NCI-H146 treated with DMSO at 0.1 percent for 48 hours (cell line): ENCODE measurements at regions not wholly inside any gene's neighbourhood (a gene's known extent, or its start where the extent isn't known, plus 50 kb on each side); places are given as distances from the start of the nearest gene placed in this dataset.
"Not testable (repeated sequence)": the region's sequence is repeated elsewhere in the genome, so short reads cannot be mapped to it uniquely, and the experiment has no call there.

Source experiments
- DNase-seq: peaks from one replicate; lab custom pipeline; 2025; ENCODE audit not compliant: unreplicated experiment; lab: John Stamatoyannopoulos, UW

DNA sequence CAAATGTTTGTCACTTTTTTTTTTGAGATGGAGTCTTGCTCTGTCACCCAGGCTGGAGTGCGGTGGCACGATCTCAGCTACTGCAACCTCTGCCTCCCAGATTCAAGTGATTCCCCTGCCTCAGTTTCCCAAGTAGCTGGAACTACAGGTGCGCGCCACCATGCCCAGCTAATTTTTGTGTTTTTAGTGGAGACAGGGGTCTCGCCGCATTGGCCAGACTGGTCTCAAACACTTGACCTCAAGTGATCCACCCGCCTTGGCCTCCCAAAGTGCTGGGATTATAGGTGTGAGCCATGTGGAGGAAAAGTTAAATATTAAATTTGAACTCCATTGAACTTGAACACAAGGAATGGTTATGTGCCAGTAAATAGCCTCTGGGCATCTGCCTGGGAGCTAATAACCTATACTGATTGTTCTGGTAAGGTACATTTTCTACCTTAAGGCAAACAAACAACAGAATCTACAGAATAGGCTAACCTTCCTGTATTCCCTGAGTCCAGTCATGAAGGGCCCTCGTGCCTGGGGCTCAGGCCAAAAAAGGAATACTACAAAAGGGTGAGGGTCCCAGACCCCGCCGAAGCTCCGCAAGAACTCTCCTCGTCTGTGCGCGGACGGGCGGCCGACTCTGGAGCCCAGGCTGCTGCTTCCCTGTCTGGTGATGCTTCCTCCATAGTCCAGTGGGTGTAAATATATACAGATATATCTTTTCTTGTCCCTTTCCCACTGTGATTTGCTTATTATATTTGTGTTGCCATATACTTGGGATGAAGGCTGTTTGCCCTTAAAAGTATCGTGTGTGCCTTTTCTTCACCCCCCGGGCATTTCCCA lies 74.0 kb upstream of the EIF5 start:
- DNase-seq = peak; percentile 15

GRCh38 chr14:103260629-103261124 lies 73.4 kb upstream of the EIF5 start:
- DNase-seq = no peak

GRCh38 chr14:103267226-103267910 lies 66.7 kb upstream of the EIF5 start:
- DNase-seq = no peak

- no peak for DNase-seq
Observed at GRCh38 chr14:103271189-103271588, 62.8 kb upstream of the EIF5 start.

- no peak for DNase-seq
Observed at GRCh38 chr14:103273145-103273744, 60.8 kb upstream of the EIF5 start.

- DNase-seq = no peak
Observed at GRCh38 chr14:103273745-103274615, 60.1 kb upstream of the EIF5 start.

GRCh38 chr14:103275000-103275399 lies 59.0 kb upstream of the EIF5 start:
- no peak for DNase-seq

- DNase-seq = no peak
Observed at GRCh38 chr14:103277931-103278330, 56.1 kb upstream of the EIF5 start.

DNA sequence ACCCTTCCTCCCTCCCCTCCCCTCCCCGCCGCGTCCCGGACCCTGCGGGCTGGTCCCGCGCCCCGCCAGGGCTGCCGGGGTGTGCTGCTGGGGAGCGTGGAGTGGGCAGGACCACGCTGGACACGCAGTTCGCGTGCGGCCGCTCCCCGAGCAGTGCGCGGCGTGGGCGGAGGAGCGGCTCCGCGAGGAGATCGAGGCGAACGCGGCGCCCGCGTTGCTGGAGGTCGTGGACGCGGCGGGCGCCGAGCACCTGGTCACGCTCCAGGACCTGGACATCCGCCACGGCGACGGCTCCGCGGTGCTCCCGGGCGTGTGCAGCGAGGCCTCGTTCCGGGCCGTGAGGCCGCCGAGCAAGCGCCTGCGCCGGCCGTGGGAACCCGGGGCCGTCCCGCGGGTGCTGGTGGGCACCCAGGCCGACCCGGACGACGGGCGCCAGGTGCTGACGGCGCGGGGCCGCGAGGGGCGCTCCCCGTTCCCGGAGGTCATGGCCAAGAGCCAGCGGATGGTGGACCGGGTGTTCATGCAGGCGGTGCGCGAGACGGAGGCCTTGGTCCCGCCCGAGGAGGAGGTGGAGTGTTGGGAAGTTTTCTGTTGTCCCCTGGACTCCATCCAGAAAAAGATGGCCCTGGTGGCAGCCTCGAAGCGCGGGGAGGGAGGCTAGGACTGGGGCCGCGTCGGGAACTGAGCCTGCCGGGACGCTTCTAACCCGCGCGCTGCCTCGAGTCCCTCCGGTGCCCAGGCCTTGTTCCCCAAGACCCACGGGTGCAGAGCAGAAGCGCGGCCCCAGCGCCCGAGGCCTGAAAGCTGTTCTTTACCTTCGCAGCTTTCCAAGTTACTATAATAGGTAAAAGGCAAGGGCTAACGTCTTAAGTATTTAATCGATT lies 54.7 kb upstream of the EIF5 start:
- DNase-seq = no peak

DNA sequence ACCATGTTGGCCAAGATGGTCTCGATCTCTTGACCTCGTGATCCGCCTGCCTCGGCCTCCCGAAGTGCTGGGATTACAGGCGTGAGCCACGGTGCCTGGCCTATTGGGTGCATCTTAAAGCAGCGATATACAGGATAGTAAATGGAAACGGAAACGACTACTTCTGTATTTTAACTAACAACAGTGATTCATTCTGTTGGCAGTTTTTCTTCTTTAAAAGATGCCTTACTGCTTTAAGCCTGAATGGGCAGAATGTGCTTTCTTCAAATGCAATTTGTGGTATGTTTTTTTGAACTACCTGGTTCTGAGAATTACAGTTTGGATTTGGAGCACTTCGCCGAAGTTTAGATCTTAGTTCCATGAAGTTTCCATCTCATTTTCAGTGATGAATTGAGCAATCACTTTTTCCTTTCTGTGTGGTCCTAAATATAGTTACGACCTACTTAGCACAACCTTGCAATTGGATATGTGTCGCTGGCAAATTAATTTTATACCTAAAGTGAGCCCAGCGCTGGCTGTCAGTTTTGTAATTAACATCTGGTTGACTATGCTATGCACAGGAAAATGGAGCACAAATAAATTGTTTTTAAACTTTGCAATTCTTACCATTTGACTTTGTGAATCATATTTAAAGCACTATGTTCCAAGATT lies 53.6 kb upstream of the EIF5 start:
- DNase-seq = no peak

GRCh38 chr14:103281496-103282231 lies 52.4 kb upstream of the EIF5 start:
- DNase-seq = no peak

DNA sequence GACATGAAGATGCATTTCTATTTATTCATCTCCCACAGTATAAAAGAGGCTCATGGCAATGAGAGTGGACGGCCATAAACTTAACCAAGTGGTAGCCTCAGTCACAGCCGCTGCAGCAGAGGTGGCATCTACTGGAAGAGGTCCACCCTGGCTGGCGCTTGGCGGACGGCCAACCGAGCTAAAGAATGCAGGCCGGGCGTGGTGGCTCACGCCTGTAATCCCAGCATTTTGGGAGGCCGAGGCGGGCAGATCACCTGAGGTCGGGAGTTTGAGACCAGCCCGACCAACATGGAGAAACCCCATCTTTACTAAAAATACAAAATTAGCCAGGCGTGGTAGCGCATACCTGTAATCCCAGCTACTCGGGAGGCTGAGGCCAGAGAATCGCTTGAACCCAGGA lies 51.7 kb upstream of the EIF5 start:
- DNase-seq = not testable (repeated sequence)

DNA sequence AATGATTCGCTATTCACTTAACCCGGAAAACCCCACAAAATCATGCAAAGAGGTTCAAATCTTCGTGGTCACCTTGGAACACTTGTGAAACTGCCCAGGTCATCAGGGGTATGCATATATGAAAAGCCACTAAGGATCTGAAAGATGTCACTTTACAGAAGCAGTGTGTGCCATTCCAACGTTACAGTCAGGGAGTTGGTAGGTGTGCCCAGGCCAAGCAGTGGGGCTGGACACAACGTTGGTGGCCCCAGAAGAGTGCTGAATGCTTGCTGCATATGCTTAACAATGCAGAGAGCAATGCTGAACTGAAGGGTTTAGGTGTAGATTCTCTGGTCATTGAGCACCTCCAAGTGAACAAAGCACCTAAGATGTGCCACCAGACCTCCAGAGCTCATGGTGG lies 51.1 kb upstream of the EIF5 start:
- no peak for DNase-seq

DNA sequence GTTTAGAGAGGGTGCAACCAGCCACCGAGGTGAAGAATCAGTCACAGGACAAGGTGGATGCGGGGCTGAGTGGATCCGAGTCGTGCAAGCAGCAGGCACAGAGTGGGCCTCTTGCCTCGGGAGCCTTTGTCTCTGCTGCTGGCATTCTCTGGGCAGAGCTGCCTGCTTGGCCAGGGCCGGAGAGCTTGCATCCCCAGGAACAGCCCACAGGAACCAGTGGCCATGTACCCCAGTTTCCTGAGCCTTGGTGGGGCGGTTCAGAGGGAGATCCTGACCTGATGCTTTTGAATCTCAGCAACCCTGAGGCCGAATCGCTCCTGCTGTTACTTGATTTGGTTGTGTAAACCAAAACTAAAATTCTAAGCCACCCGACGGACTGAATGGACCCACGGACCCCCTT lies 50.1 kb upstream of the EIF5 start:
- no peak for DNase-seq
